Endodermal cell (in vitro differentiated cells): ENCODE measurements at regions not wholly inside any gene's neighbourhood (a gene's known extent, or its start where the extent isn't known, plus 50 kb on each side); places are given as distances from the start of the nearest gene placed in this dataset.

ENCODE experiments used
- DNase-seq: peaks from one replicate; pipeline ENCODE4 v3.0.0-alpha.2; 2017
- H3K27ac ChIP-seq: 2 replicates; pipeline ENCODE4 v1.5.1; 2013; ENCODE audit warnings: mild to moderate bottlenecking, low read depth, low read length, moderate library complexity
- H3K27me3 ChIP-seq: 2 replicates; pipeline ENCODE4 v1.6.1; 2013; ENCODE audit warnings: mild to moderate bottlenecking, low read length, moderate library complexity; ENCODE audit not compliant: insufficient read depth, control insufficient read depth, poor library complexity, severe bottlenecking
- H3K36me3 ChIP-seq: 2 replicates; pipeline ENCODE4 v1.7.0; 2013; ENCODE audit warnings: mild to moderate bottlenecking, low read length, moderate library complexity; ENCODE audit not compliant: control insufficient read depth, insufficient read depth
- H3K4me1 ChIP-seq: one replicate; pipeline ENCODE4 v1.7.0; 2013; ENCODE audit warnings: low read length; ENCODE audit not compliant: control insufficient read depth, insufficient read depth
- H3K4me3 ChIP-seq: 2 replicates; pipeline ENCODE4 v1.5.1; 2013; ENCODE audit warnings: mild to moderate bottlenecking, low read length, moderate library complexity
- H3K9ac ChIP-seq: 2 replicates; pipeline ENCODE4 v1.6.1; 2013; ENCODE audit warnings: mild to moderate bottlenecking, low read length, moderate library complexity; ENCODE audit not compliant: poor library complexity, severe bottlenecking; ENCODE audit errors: extremely low read depth
- H3K9me3 ChIP-seq: 2 replicates; pipeline ENCODE4 v1.6.1; 2013; ENCODE audit warnings: mild to moderate bottlenecking, low read length, moderate library complexity; ENCODE audit not compliant: control insufficient read depth
- H3K27ac Mint-ChIP-seq: 2 replicates; pipeline ENCODE4 v1.8.0; 2020; ENCODE audit warnings: mixed read lengths
- H3K27me3 Mint-ChIP-seq: 2 replicates; pipeline ENCODE4 v1.8.0; 2021; ENCODE audit warnings: mild to moderate bottlenecking, mixed read lengths; ENCODE audit not compliant: insufficient read depth
- H3K36me3 Mint-ChIP-seq: 2 replicates; pipeline ENCODE4 v1.8.0; 2020; ENCODE audit warnings: low read depth, mixed read lengths
- H3K4me1 Mint-ChIP-seq: 2 replicates; pipeline ENCODE4 v1.8.0; 2020; ENCODE audit warnings: mixed read lengths
- H3K4me3 Mint-ChIP-seq: 2 replicates; pipeline ENCODE4 v1.8.0; 2020; ENCODE audit warnings: mild to moderate bottlenecking, moderate library complexity, mixed read lengths
- H3K9me3 Mint-ChIP-seq: 2 replicates; pipeline ENCODE4 v1.8.0; 2020; ENCODE audit warnings: mild to moderate bottlenecking, mixed read lengths
- CTCF ChIP-seq: fragments of 200-600 bp; sonication (generic); conservative IDR thresholded peaks from 2 replicates; pipeline ENCODE4 v1.5.0; 2021; ENCODE audit warnings: antibody characterized with exemption, mild to moderate bottlenecking
- WGBS, 2 experiments: methylation state at CpG; one replicate each; pipeline versions ENCODE4 v1.1.5 to v1.1.7; 2013; ENCODE audit warnings: missing lambda C conversion rate in 2 of 2, mixed read lengths in 1 of 2; ENCODE audit not compliant: insufficient coverage in 1 of 2, insufficient read length in 1 of 2; 5-methylcytosine and 5-hydroxymethylcytosine counted together

- TF ChIP-seq CTCF, result no peak
- H3K36me3 Mint-ChIP-seq, result no peaks in the 10 kb centered on the region
- Histone ChIP-seq H3K27me3 (peaks cover 58% of the 10 kb centered on the region), H3K4me3 (no peak overlapping the region), H3K27ac (no peak overlapping the region), H3K36me3 (no peaks in the 10 kb centered on the region), H3K4me1 (no peaks in the 10 kb centered on the region), H3K9me3 (peaks cover 31% of the 10 kb centered on the region), H3K9ac (no peak overlapping the region)
- peaks cover 16% of the 10 kb centered on the region for H3K9me3 Mint-ChIP-seq
- H3K4me3 Mint-ChIP-seq, result no peak overlapping the region
- H3K27me3 Mint-ChIP-seq, result peaks cover 68% of the 10 kb centered on the region
- no peak overlapping the region for H3K27ac Mint-ChIP-seq
- DNase-seq, result peak; percentile 80
- WGBS, 2 experiments, result 50 to 75% methylated on average over 1 to 2 of the region's 2 CpGs
- H3K4me1 Mint-ChIP-seq, result peaks cover 25% of the 10 kb centered on the region
Observed at GRCh38 chr12:29992366-29992765, 208.6 kb upstream of the TMTC1 start.

GRCh38 chr12:29991924-29992323 is 208.2 kb upstream of the TMTC1 start:
- H3K9ac ChIP-seq, result no peak overlapping the region
- Mint-ChIP-seq H3K4me1 (peaks cover 25% of the 10 kb centered on the region), H3K4me3 (no peak overlapping the region), H3K36me3 (no peaks in the 10 kb centered on the region), H3K27me3 (peaks cover 66% of the 10 kb centered on the region), H3K27ac (no peak overlapping the region), H3K9me3 (peaks cover 16% of the 10 kb centered on the region)
- no peaks in the 10 kb centered on the region for H3K36me3 ChIP-seq
- 91 to 92% methylated on average over 2 of the region's 2 CpGs for WGBS, 2 experiments
- no peaks in the 10 kb centered on the region for H3K4me1 ChIP-seq
- H3K27me3 ChIP-seq, result peaks cover 57% of the 10 kb centered on the region
- no peak for DNase-seq
- peaks cover 31% of the 10 kb centered on the region for H3K9me3 ChIP-seq
- no peak for TF ChIP-seq CTCF
- H3K4me3 ChIP-seq, result no peak overlapping the region
- no peak overlapping the region for H3K27ac ChIP-seq

GRCh38 chr12:29990971-29991370 is 207.2 kb upstream of the TMTC1 start:
- DNase-seq, result no peak
- Histone ChIP-seq H3K4me3 (no peak overlapping the region), H3K27me3 (peaks cover 48% of the 10 kb centered on the region), H3K9ac (no peak overlapping the region), H3K36me3 (no peaks in the 10 kb centered on the region), H3K27ac (no peak overlapping the region), H3K9me3 (peaks cover 31% of the 10 kb centered on the region), H3K4me1 (no peaks in the 10 kb centered on the region)
- Mint-ChIP-seq H3K4me1 (peaks cover 30% of the 10 kb centered on the region), H3K27ac (no peak overlapping the region), H3K4me3 (no peak overlapping the region), H3K27me3 (peaks cover 56% of the 10 kb centered on the region), H3K36me3 (no peaks in the 10 kb centered on the region), H3K9me3 (peaks cover 17% of the 10 kb centered on the region)
- WGBS, 2 experiments, result 93 to 94% methylated on average over 4 of the region's 4 CpGs
- no peak for TF ChIP-seq CTCF
